T1000 (cell line): ENCODE measurements at regions not wholly inside any gene's neighbourhood (a gene's known extent, or its start where the extent isn't known, plus 50 kb on each side); places are given as distances from the start of the nearest gene placed in this dataset.

Experiments
- DNase-seq: peaks from one replicate; lab custom pipeline; 2025; ENCODE audit warnings: mixed read lengths; lab: John Stamatoyannopoulos, UW

- no peak for DNase-seq
These were observed 50.2 kb upstream of the MME start for GRCh38 chr3:155029941-155030340.

- no peak for DNase-seq
These were observed 53.0 kb upstream of the MME start for GRCh38 chr3:155026999-155027591.

GRCh38 chr3:155024006-155024638, 56.0 kb upstream of the MME start:
- DNase-seq, result no peak

- DNase-seq, result no peak
These were observed 57.2 kb upstream of the MME start for GRCh38 chr3:155022896-155023295.

GRCh38 chr3:155019575-155019974, 60.5 kb upstream of the MME start:
- DNase-seq, result no peak

- no peak for DNase-seq
These were observed 61.3 kb upstream of the MME start for GRCh38 chr3:155018621-155019330.

- DNase-seq, result no peak
These were observed 64.2 kb upstream of the MME start for GRCh38 chr3:155015776-155016436.

- DNase-seq, result no peak
These were observed 65.2 kb upstream of the MME start for GRCh38 chr3:155014953-155015352.

- DNase-seq, result no peak
These were observed 66.7 kb upstream of the MME start for GRCh38 chr3:155013427-155013826.

- no peak for DNase-seq
These were observed 67.5 kb upstream of the MME start for GRCh38 chr3:155012584-155012983.

- no peak for DNase-seq
These were observed 69.7 kb upstream of the MME start for GRCh38 chr3:155010416-155010815.

- no peak for DNase-seq
These were observed 70.9 kb upstream of the MME start for GRCh38 chr3:155009217-155009616.

GRCh38 chr3:155007729-155008128, 72.4 kb upstream of the MME start:
- no peak for DNase-seq

- DNase-seq, result no peak
These were observed 78.7 kb upstream of the MME start for GRCh38 chr3:155001289-155002010.

- DNase-seq, result no peak
These were observed 87.5 kb upstream of the MME start for GRCh38 chr3:154992655-154993054.

GRCh38 chr3:154990543-154990942, 89.6 kb upstream of the MME start:
- no peak for DNase-seq

- no peak for DNase-seq
These were observed 92.3 kb upstream of the MME start for GRCh38 chr3:154987846-154988245.

- no peak for DNase-seq
These were observed 98.5 kb upstream of the MME start for GRCh38 chr3:154981664-154982063.

- DNase-seq, result no peak
These were observed 98.9 kb upstream of the MME start for GRCh38 chr3:154981201-154981600.

- no peak for DNase-seq
These were observed 100.8 kb upstream of the MME start for GRCh38 chr3:154979331-154979730.

GRCh38 chr3:154977666-154978065, 102.5 kb upstream of the MME start:
- no peak for DNase-seq
